Lower leg skin (tissue), 3 donors: ENCODE measurements at regions not wholly inside any gene's neighbourhood (a gene's known extent, or its start where the extent isn't known, plus 50 kb on each side); places are given as distances from the start of the nearest gene placed in this dataset.

Experiments used
- POLR2A ChIP-seq, 2 donors: fragments of 450-650 bp; IDR thresholded peaks; one replicate each; pipeline ENCODE4 v1.6.1; 2016 to 2017; ENCODE audit warnings: antibody characterized with exemption in 2 of 2, mild to moderate bottlenecking in 1 of 2, moderate library complexity in 1 of 2
- TF ChIP-seq, protein P1 (sequence below), 3 donors: fragments of 450-650 bp; IDR thresholded peaks; one replicate each; pipeline ENCODE4 v1.5.1; 2016; ENCODE audit warnings: antibody characterized with exemption in 3 of 3, mild to moderate bottlenecking in 3 of 3, moderate library complexity in 2 of 3

DNA sequence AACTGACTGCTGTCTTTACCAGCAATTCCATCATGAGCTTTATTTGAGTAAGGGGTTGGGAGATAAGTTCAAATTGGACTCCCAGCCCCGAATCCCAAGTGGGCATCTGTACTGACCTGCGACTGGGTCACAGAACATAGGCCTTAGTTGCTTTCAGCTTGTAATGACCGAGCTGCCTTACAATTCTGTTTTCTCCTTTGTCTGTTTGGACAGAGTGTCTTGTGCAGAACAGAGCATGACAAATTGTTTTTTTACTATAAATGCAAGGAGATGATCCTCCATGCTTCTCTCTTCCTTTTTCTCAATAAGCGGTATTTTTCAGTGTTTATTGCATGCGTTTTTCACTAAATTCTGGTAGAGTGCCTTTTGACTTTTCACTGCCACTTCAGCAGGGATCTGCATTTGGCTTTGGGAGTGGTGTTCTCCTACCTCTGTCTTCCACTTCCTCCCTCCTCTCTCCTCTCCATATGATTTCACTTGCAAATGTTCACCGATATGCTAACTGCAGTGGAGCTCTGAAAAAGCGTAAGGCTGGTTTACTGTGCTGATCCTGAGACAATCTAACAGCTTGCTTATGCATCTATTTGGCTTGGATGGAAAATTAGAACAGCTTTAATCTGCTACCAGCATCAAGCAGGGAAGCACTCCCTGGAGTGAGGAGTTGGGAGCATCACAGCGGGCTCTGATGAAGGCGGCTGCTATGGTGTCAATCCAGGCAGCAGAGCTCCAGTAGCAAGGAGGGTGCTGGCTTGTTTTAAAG lies 158.8 kb upstream of the SMIM21 start:
- TF ChIP-seq, protein P1, sequence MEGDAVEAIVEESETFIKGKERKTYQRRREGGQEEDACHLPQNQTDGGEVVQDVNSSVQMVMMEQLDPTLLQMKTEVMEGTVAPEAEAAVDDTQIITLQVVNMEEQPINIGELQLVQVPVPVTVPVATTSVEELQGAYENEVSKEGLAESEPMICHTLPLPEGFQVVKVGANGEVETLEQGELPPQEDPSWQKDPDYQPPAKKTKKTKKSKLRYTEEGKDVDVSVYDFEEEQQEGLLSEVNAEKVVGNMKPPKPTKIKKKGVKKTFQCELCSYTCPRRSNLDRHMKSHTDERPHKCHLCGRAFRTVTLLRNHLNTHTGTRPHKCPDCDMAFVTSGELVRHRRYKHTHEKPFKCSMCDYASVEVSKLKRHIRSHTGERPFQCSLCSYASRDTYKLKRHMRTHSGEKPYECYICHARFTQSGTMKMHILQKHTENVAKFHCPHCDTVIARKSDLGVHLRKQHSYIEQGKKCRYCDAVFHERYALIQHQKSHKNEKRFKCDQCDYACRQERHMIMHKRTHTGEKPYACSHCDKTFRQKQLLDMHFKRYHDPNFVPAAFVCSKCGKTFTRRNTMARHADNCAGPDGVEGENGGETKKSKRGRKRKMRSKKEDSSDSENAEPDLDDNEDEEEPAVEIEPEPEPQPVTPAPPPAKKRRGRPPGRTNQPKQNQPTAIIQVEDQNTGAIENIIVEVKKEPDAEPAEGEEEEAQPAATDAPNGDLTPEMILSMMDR (IDR thresholded peaks at IDR 0.05): no peak
- no peak for TF ChIP-seq POLR2A (IDR thresholded peaks at IDR 0.05)
